ENCODE measurements at regions not wholly inside any gene's neighbourhood (a gene's known extent, or its start where the extent isn't known, plus 50 kb on each side); places are given as distances from the start of the nearest gene placed in this dataset.
"Not testable (repeated sequence)": the region's sequence is repeated elsewhere in the genome, so short reads cannot be mapped to it uniquely, and the experiment has no call there.

GRCh38 chr20:56706867-56707360 is 77.8 kb downstream of the TFAP2C start:
- 83 to 87% methylated on average over 6 of the region's 6 CpGs for WGBS, 2 experiments (ENCODE audit: insufficient coverage in 1 of 2, insufficient read length in 1 of 2)
- DNase-seq, result no peak
- Mint-ChIP-seq H3K9me3 (no peaks in the 10 kb centered on the region), H3K27me3 (ENCODE audit: insufficient read depth) (peaks cover 33% of the 10 kb centered on the region), H3K4me3 (no peak overlapping the region), H3K36me3 (ENCODE audit: low read depth) (no peaks in the 10 kb centered on the region), H3K4me1 (peaks cover 9% of the 10 kb centered on the region), H3K27ac (no peak overlapping the region)
- TF ChIP-seq CTCF (conservative IDR thresholded peaks at IDR 0.05), result no peak
- Histone ChIP-seq H3K27me3 (ENCODE audit: control insufficient read depth, insufficient read depth, low read length, poor library complexity, severe bottlenecking) (no peaks in the 10 kb centered on the region), H3K27ac (ENCODE audit: low read depth, low read length) (no peak overlapping the region), H3K4me1 (ENCODE audit: control insufficient read depth, insufficient read depth, low read length) (no peaks in the 10 kb centered on the region), H3K9ac (ENCODE audit: extremely low read depth, low read length, poor library complexity, severe bottlenecking) (no peak overlapping the region), H3K36me3 (ENCODE audit: control insufficient read depth, insufficient read depth, low read length) (no peaks in the 10 kb centered on the region), H3K4me3 (ENCODE audit: low read length) (no peak overlapping the region), H3K9me3 (ENCODE audit: control insufficient read depth, low read length) (no peaks in the 10 kb centered on the region)

- no peaks in the 10 kb centered on the region for H3K27me3 ChIP-seq (ENCODE audit: control insufficient read depth, insufficient read depth, low read length, poor library complexity, severe bottlenecking)
- H3K9me3 Mint-ChIP-seq, result peaks cover 1% of the 10 kb centered on the region
- peaks cover 13% of the 10 kb centered on the region for H3K4me1 Mint-ChIP-seq
- TF ChIP-seq CTCF (conservative IDR thresholded peaks at IDR 0.05), result no peak
- H3K27ac ChIP-seq (ENCODE audit: low read depth, low read length), result no peak overlapping the region
- H3K27me3 Mint-ChIP-seq (ENCODE audit: insufficient read depth), result peaks cover 29% of the 10 kb centered on the region
- H3K27ac Mint-ChIP-seq, result no peak overlapping the region
- H3K9ac ChIP-seq (ENCODE audit: extremely low read depth, low read length, poor library complexity, severe bottlenecking), result no peak overlapping the region
- H3K9me3 ChIP-seq (ENCODE audit: control insufficient read depth, low read length), result no peaks in the 10 kb centered on the region
- H3K4me3 Mint-ChIP-seq, result no peak overlapping the region
- no peaks in the 10 kb centered on the region for H3K36me3 ChIP-seq (ENCODE audit: control insufficient read depth, insufficient read depth, low read length)
- H3K4me3 ChIP-seq (ENCODE audit: low read length), result no peak overlapping the region
- H3K36me3 Mint-ChIP-seq (ENCODE audit: low read depth), result no peaks in the 10 kb centered on the region
- DNase-seq, result no peak
- H3K4me1 ChIP-seq (ENCODE audit: control insufficient read depth, insufficient read depth, low read length), result no peaks in the 10 kb centered on the region
- WGBS, 2 experiments (ENCODE audit: insufficient coverage in 1 of 2, insufficient read length in 1 of 2), result 90 to 91% methylated on average over 8 to 14 of the region's 14 CpGs
Observed at GRCh38 chr20:56708991-56709390, 79.9 kb downstream of the TFAP2C start.

- no peaks in the 10 kb centered on the region for H3K27me3 ChIP-seq (ENCODE audit: control insufficient read depth, insufficient read depth, low read length, poor library complexity, severe bottlenecking)
- TF ChIP-seq CTCF (conservative IDR thresholded peaks at IDR 0.05), result no peak
- Mint-ChIP-seq H3K27ac (no peak overlapping the region), H3K4me3 (no peak overlapping the region), H3K36me3 (ENCODE audit: low read depth) (no peaks in the 10 kb centered on the region), H3K9me3 (peaks cover 1% of the 10 kb centered on the region), H3K27me3 (ENCODE audit: insufficient read depth) (peaks cover 29% of the 10 kb centered on the region), H3K4me1 (peaks cover 13% of the 10 kb centered on the region)
- H3K36me3 ChIP-seq (ENCODE audit: control insufficient read depth, insufficient read depth, low read length), result no peaks in the 10 kb centered on the region
- H3K27ac ChIP-seq (ENCODE audit: low read depth, low read length), result no peak overlapping the region
- DNase-seq, result no peak
- no peak overlapping the region for H3K9ac ChIP-seq (ENCODE audit: extremely low read depth, low read length, poor library complexity, severe bottlenecking)
- WGBS, 2 experiments (ENCODE audit: insufficient coverage in 1 of 2, insufficient read length in 1 of 2), result 91% methylated on average over 9 to 11 of the region's 11 CpGs
- no peak overlapping the region for H3K4me3 ChIP-seq (ENCODE audit: low read length)
- no peaks in the 10 kb centered on the region for H3K4me1 ChIP-seq (ENCODE audit: control insufficient read depth, insufficient read depth, low read length)
- H3K9me3 ChIP-seq (ENCODE audit: control insufficient read depth, low read length), result no peaks in the 10 kb centered on the region
Observed at GRCh38 chr20:56710125-56710524, 81.0 kb downstream of the TFAP2C start.

GRCh38 chr20:56710577-56710976 is 81.5 kb downstream of the TFAP2C start:
- H3K4me1 Mint-ChIP-seq, result peaks cover 13% of the 10 kb centered on the region
- not testable (repeated sequence) for H3K4me1 ChIP-seq (ENCODE audit: control insufficient read depth, insufficient read depth, low read length); H3K9ac ChIP-seq (ENCODE audit: extremely low read depth, low read length, poor library complexity, severe bottlenecking); H3K27me3 ChIP-seq (ENCODE audit: control insufficient read depth, insufficient read depth, low read length, poor library complexity, severe bottlenecking); H3K36me3 ChIP-seq (ENCODE audit: control insufficient read depth, insufficient read depth, low read length); H3K27ac Mint-ChIP-seq; H3K9me3 ChIP-seq (ENCODE audit: control insufficient read depth, low read length); H3K27ac ChIP-seq (ENCODE audit: low read depth, low read length); H3K36me3 Mint-ChIP-seq (ENCODE audit: low read depth); H3K9me3 Mint-ChIP-seq; DNase-seq; H3K4me3 Mint-ChIP-seq; H3K4me3 ChIP-seq (ENCODE audit: low read length)
- 91 to 100% methylated on average over 2 of the region's 2 CpGs for WGBS, 2 experiments (ENCODE audit: insufficient coverage in 1 of 2, insufficient read length in 1 of 2)
- H3K27me3 Mint-ChIP-seq (ENCODE audit: insufficient read depth), result peaks cover 29% of the 10 kb centered on the region

All from endodermal cell (in vitro differentiated cells).